Calu3 (cell line): ENCODE measurements at regions not wholly inside any gene's neighbourhood (a gene's known extent, or its start where the extent isn't known, plus 50 kb on each side); places are given as distances from the start of the nearest gene placed in this dataset.

Experiments used
- BruUV-seq: library from RNA; stranded (reverse); fragments of 400-500 nt; replicated peaks from 2 replicates; lab custom pipeline; 2021; lab: Mats Ljungman, UMichigan
- CTCF ChIA-PET: fragments of 300-600 bp; sonication (Branson Sonifier 250); formaldehyde crosslinking; loops from one replicate; lab custom pipeline; 2022; ENCODE audit warnings: antibody characterized with exemption; lab: Charles Lee
- DNase-seq: peaks from one replicate; pipeline ENCODE4 v3.0.0; 2022
- H3K27ac Mint-ChIP-seq: one replicate; pipeline ENCODE4 v1.8.0; 2022; ENCODE audit warnings: mixed read lengths; ENCODE audit not compliant: unreplicated experiment
- H3K27me3 Mint-ChIP-seq: one replicate; pipeline ENCODE4 v1.8.0; 2022; ENCODE audit warnings: mixed read lengths; ENCODE audit not compliant: unreplicated experiment
- H3K36me3 Mint-ChIP-seq: one replicate; pipeline ENCODE4 v1.8.0; 2022; ENCODE audit warnings: mild to moderate bottlenecking, moderate library complexity, mixed read lengths; ENCODE audit not compliant: insufficient read depth, unreplicated experiment
- H3K4me1 Mint-ChIP-seq: one replicate; pipeline ENCODE4 v1.8.0; 2022; ENCODE audit warnings: mild to moderate bottlenecking, low read depth, mixed read lengths; ENCODE audit not compliant: unreplicated experiment
- H3K4me3 Mint-ChIP-seq: one replicate; pipeline ENCODE4 v1.8.0; 2022; ENCODE audit warnings: mild to moderate bottlenecking, low read depth, moderate library complexity, mixed read lengths; ENCODE audit not compliant: unreplicated experiment
- H3K9me3 Mint-ChIP-seq: one replicate; pipeline ENCODE4 v1.8.0; 2022; ENCODE audit warnings: low read depth, mixed read lengths; ENCODE audit not compliant: unreplicated experiment
- intact Hi-C: fragments of 100-400 bp; cut with micrococcal nuclease; formaldehyde crosslinking; loops from one replicate; pipeline ENCODE4 v1.10.0; 2022; ENCODE audit not compliant: unreplicated experiment
- TF ChIP-seq, protein P1 (sequence below): fragments of 200-600 bp; IDR thresholded peaks from one replicate; pipeline ENCODE4 v1.8.0; 2022; ENCODE audit warnings: antibody characterized with exemption; ENCODE audit not compliant: unreplicated experiment

DNA sequence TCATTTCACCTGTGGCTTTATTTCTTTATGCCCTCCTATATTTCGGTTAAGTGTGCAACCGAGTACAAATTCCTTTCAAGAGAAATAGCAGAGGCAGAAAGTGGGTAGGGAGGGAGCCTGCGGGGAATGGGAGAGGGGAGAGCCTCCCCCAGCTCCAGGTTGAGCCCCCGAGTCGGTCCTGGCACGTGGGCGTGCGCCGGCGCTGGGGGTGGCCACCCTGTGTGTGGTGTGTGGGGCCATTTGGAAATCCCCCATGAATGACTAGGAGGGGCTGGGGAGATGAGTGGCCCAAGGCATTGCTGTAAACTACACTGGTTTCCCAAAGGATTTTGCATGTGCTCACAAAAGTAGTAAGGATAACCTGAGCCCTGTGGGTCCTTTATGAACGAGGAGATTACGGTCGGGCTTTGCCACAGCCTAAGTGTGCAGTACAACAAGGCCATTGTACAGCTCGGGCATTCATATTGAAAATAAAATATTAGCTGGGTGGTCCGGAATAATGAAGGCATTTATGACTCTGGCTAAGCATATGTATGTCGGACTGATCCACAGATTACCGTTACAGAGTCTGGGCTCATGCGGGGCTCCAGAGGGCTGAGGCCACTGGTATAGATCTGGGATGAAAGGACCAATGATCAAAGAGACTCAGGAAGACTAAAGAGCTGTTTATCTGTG lies 84.5 kb upstream of the RALGAPA2 start:
- intact Hi-C loops = no loop called here
- CTCF ChIA-PET = no interaction called here
- DNase-seq = no peak
- no peaks in the 10 kb centered on the region for H3K27me3 Mint-ChIP-seq
- H3K36me3 Mint-ChIP-seq = no peaks in the 10 kb centered on the region
- no peaks in the 10 kb centered on the region for H3K9me3 Mint-ChIP-seq
- TF ChIP-seq, protein P1, sequence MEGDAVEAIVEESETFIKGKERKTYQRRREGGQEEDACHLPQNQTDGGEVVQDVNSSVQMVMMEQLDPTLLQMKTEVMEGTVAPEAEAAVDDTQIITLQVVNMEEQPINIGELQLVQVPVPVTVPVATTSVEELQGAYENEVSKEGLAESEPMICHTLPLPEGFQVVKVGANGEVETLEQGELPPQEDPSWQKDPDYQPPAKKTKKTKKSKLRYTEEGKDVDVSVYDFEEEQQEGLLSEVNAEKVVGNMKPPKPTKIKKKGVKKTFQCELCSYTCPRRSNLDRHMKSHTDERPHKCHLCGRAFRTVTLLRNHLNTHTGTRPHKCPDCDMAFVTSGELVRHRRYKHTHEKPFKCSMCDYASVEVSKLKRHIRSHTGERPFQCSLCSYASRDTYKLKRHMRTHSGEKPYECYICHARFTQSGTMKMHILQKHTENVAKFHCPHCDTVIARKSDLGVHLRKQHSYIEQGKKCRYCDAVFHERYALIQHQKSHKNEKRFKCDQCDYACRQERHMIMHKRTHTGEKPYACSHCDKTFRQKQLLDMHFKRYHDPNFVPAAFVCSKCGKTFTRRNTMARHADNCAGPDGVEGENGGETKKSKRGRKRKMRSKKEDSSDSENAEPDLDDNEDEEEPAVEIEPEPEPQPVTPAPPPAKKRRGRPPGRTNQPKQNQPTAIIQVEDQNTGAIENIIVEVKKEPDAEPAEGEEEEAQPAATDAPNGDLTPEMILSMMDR = no peak
- no TSS peak for BruUV-seq
- H3K27ac Mint-ChIP-seq = no peak overlapping the region
- no peaks in the 10 kb centered on the region for H3K4me1 Mint-ChIP-seq
- H3K4me3 Mint-ChIP-seq = no peak overlapping the region

DNA sequence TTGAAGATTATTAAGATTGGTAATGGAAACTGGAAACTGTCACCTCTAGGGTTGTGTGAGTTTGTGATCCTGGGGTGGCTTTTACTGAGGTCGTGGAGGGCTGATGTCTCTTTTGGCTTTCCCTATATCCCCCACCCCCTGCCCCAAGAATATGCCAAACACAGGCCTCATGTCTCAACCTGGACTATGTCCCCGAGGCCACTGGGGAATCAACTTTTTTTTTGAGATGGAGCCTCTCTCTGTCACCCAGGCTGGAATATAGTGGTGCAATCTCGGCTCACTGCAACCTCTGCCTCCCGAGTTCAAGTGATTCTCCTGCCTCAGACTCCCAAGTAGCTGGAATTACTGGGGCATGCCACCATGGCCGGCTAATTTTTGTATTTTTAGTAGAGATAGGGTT lies 83.3 kb upstream of the RALGAPA2 start:
- Mint-ChIP-seq H3K27ac (no peak overlapping the region), H3K4me1 (no peaks in the 10 kb centered on the region), H3K27me3 (no peaks in the 10 kb centered on the region), H3K9me3 (no peaks in the 10 kb centered on the region), H3K4me3 (no peak overlapping the region), H3K36me3 (no peaks in the 10 kb centered on the region)
- CTCF ChIA-PET = no interaction called here
- no TSS peak for BruUV-seq
- TF ChIP-seq, protein P1 = no peak
- no peak for DNase-seq
- intact Hi-C loops = no loop called here

DNA sequence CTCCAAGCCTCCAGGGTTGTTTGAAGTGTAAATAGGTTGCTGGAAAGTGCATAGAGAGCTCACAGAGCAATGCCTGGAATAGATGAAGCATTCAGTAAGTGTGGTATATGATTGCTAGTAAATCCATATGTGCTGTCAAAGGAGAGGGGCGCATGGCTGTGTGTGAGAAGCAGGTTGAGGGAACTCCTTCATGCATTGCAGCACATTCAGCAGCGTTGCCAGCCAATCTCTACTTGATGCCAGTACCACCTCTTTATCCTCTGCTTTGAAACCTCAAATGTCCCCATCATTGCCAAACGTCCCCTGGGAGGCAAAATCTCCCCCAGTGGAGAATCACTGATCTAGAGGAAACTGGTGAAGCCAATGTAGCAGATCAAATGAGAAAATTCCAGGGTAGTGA lies 82.7 kb upstream of the RALGAPA2 start:
- H3K27ac Mint-ChIP-seq = no peak overlapping the region
- TF ChIP-seq, protein P1 = no peak
- H3K36me3 Mint-ChIP-seq = no peaks in the 10 kb centered on the region
- H3K27me3 Mint-ChIP-seq = no peaks in the 10 kb centered on the region
- H3K9me3 Mint-ChIP-seq = no peaks in the 10 kb centered on the region
- BruUV-seq = no TSS peak
- no peak for DNase-seq
- no peak overlapping the region for H3K4me3 Mint-ChIP-seq
- H3K4me1 Mint-ChIP-seq = no peaks in the 10 kb centered on the region
- CTCF ChIA-PET = interaction anchor here (0.7 kb wide), 1 partner anchor 128 kb away, joined by 4 read pairs; no protein-coding TSS in a partner anchor
- intact Hi-C loops = no loop called here

DNA sequence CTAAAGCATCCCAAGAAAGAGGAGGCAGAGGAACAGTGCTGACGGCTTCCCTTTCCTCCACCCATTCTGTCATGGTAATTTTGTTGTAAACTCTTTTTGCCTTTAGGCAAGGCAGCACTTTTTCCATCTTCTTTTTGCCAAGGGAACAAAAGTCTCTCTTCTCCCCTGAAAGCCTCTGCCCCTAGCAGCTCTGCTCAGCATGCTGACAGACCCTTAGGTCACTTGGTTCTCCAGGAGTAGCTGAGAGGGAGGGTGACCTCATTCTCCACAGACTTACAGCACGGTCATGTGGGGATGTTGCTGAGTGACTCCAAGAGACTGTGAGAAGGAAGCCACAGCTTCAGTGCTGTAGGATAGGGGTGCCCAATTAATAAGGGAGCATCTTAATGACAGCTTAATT lies 81.1 kb upstream of the RALGAPA2 start:
- H3K27ac Mint-ChIP-seq = no peak overlapping the region
- TF ChIP-seq, protein P1 = no peak
- BruUV-seq = no TSS peak
- intact Hi-C loops = no loop called here
- CTCF ChIA-PET = no interaction called here
- no peaks in the 10 kb centered on the region for H3K36me3 Mint-ChIP-seq
- no peaks in the 10 kb centered on the region for H3K27me3 Mint-ChIP-seq
- H3K4me1 Mint-ChIP-seq = no peaks in the 10 kb centered on the region
- H3K9me3 Mint-ChIP-seq = no peaks in the 10 kb centered on the region
- H3K4me3 Mint-ChIP-seq = no peak overlapping the region
- no peak for DNase-seq
